ENCODE measurements at regions not wholly inside any gene's neighbourhood (a gene's known extent, or its start where the extent isn't known, plus 50 kb on each side); places are given as distances from the start of the nearest gene placed in this dataset.

GRCh38 chr2:34475156-34475555 is 876.1 kb upstream of the FAM98A start:
- TF ChIP-seq CTCF (IDR thresholded peaks at IDR 0.05; ENCODE audit: low read depth, low read length, missing control alignments) = no peak

DNA sequence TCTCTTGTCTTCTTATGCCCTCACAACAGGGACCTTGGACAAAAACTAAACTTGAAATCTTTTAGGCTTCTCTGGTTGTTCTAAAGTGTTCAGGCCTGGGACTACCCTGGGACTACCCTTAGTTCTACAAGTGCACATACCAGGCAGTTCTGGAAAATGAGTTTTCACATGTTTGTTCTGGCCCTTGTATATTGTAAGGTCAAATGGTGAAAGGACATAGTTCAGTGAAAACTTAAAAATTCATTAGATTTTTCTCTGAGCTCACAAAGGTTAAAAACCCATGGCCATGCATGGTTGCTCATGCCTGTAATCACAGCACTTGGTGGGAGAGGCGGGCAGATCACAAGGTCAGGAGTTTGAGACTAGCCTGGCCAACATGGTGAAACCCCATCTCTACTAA is 875.5 kb upstream of the FAM98A start:
- no peak overlapping the region for H3K27ac ChIP-seq
- in situ Hi-C loops (cut with HindIII; ENCODE audit: low pct_ligation_motif_present, low sequenced_read_pairs) = no loop called here
- no peak for TF ChIP-seq CTCF (IDR thresholded peaks at IDR 0.05; ENCODE audit: low read depth, low read length, missing control alignments)
- no peaks in the 10 kb centered on the region for H3K36me3 ChIP-seq (replicated peaks)
- DNase-seq = no peak
- H3K4me3 ChIP-seq (ENCODE audit: low read depth, low read length) = no peak overlapping the region
- no peaks in the 10 kb centered on the region for H3K27me3 ChIP-seq (replicated peaks)

More at GRCh38 chr2:34475156-34475555, 876.1 kb upstream of the FAM98A start:
- no peak for DNase-seq
- Histone ChIP-seq H3K27ac (no peak overlapping the region), H3K4me3 (ENCODE audit: low read depth, low read length) (no peak overlapping the region), H3K36me3 (replicated peaks) (no peaks in the 10 kb centered on the region), H3K27me3 (replicated peaks) (no peaks in the 10 kb centered on the region)
- in situ Hi-C loops (cut with HindIII; ENCODE audit: low pct_ligation_motif_present, low sequenced_read_pairs) = no loop called here

DNA sequence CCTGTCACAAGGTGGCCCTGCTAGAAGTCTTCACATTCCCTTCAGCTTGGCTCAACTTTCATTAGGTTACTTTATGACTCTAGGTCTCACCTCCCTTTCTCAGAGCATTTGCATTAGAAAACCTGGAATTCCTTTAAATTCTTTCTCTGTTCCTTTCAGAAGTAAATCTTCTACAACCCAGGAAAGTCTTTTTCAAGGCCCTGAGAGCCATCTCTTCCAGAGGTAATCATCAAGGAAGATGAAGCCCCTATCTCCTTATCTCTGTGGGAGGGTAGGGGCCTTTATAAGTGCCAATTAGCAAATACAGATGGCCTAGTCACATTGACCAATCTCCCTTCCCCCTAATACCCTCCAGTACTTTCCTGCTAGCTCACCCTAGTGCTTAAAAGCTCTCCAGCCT is 848.0 kb upstream of the FAM98A start:
- in situ Hi-C loops (cut with HindIII; ENCODE audit: low pct_ligation_motif_present, low sequenced_read_pairs) = no loop called here
- TF ChIP-seq CTCF (IDR thresholded peaks at IDR 0.05; ENCODE audit: low read depth, low read length, missing control alignments) = no peak
- no peak for DNase-seq

DNA sequence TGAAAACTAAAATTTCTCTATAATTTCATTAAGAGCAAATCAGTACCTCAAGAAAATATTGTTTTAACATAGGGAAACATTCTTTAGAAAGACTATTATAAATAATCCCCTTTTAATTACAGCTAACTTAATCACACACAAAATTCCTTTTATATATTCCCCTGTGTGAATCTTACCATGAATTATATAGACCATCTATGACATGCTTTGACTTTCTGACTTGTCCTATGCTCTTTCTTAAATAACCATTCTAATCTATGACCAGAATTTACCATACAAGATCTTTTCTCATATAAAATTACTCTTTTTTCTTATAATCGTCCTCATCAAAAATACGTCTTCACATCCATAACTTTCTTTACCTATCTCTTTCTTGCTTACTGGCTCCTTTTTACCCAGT is 824.2 kb upstream of the FAM98A start:
- in situ Hi-C loops (cut with HindIII; ENCODE audit: low pct_ligation_motif_present, low sequenced_read_pairs) = no loop called here
- no peaks in the 10 kb centered on the region for H3K36me3 ChIP-seq (replicated peaks)
- H3K4me3 ChIP-seq (ENCODE audit: low read depth, low read length) = no peak overlapping the region
- no peaks in the 10 kb centered on the region for H3K27me3 ChIP-seq (replicated peaks)
- H3K27ac ChIP-seq = no peak overlapping the region
- TF ChIP-seq CTCF (IDR thresholded peaks at IDR 0.05; ENCODE audit: low read depth, low read length, missing control alignments) = no peak
- no peak for DNase-seq

More for the DNA sequence above, 848.0 kb upstream of the FAM98A start:
- Histone ChIP-seq H3K27ac (no peak overlapping the region), H3K27me3 (replicated peaks) (no peaks in the 10 kb centered on the region), H3K36me3 (replicated peaks) (no peaks in the 10 kb centered on the region), H3K4me3 (ENCODE audit: low read depth, low read length) (no peak overlapping the region)

DNA sequence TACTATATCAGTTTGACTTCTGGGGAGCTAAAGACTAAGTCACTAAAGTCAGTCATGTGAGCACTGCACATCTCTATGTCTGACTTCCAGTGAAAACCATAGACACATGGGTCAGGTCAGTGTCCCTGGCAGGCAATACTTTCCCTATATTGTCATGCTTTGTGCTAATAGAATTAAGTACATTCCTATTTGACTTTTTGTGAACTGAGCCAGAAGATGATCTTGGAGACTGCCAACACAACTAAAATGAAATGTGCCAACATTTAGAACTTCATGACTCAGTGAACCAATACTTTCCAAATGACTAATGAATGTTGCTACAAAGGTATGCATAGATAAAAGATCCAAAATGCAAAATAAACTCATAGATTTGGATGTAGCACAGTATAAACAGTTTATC is 820.8 kb upstream of the FAM98A start:
- H3K36me3 ChIP-seq (replicated peaks) = no peaks in the 10 kb centered on the region
- no peak overlapping the region for H3K27ac ChIP-seq
- no peak overlapping the region for H3K4me3 ChIP-seq (ENCODE audit: low read depth, low read length)

More for the DNA sequence above, 820.8 kb upstream of the FAM98A start:
- in situ Hi-C loops (cut with HindIII; ENCODE audit: low pct_ligation_motif_present, low sequenced_read_pairs) = no loop called here
- DNase-seq = no peak
- H3K27me3 ChIP-seq (replicated peaks) = no peaks in the 10 kb centered on the region
- TF ChIP-seq CTCF (IDR thresholded peaks at IDR 0.05; ENCODE audit: low read depth, low read length, missing control alignments) = no peak

All from brain microvascular endothelial cell (primary cell).